GM19023 (cell line): ENCODE measurements at regions not wholly inside any gene's neighbourhood (a gene's known extent, or its start where the extent isn't known, plus 50 kb on each side); places are given as distances from the start of the nearest gene placed in this dataset.

ENCODE experiments used
- ATAC-seq: cut with Tn5 transposase; IDR thresholded peaks from one replicate; pipeline ENCODE4 v1.9.1; 2021; ENCODE audit warnings: mild to moderate bottlenecking, moderate library complexity; ENCODE audit not compliant: unreplicated experiment

DNA sequence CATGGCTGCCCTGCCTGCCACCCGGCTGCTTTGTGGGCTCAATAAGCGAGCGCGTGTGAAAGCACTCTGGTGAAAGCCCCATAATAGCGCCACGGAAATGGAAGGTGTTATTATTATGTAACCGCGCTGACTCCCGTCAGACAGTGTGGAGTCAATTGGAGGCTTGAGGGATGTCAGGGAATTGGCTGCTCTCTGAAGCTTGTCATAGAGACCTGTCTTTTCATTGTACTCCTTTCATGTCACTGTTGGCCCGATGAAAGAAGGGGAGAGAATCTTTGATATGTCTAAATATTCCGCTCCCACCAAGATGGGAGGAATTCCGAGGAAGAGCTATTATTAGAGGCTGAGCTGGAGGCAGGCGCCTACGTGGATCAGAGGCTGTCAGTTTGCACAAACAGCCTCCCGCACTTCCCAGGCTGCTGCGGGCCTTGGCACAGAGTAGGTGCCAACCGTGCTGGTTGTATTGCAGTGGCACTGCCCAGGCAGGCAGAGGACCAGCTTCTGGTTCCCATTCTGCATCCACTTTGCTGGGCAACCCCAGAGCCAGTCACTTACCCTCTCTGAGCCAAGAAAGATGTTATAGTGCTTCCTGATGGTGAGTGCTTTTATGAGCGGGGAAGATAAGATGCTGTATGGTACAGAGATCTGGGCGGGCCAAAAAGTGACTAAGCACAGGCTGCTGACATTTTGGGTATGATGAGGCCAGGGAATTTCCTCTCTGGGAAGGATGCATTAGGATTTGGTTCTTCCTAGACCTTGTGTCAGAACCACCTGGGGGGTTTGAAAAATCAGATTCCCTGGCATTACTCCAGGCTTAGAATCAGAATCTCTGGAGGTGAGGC lies 151.4 kb downstream of the RPS24 start:
- ATAC-seq, result no peak

DNA sequence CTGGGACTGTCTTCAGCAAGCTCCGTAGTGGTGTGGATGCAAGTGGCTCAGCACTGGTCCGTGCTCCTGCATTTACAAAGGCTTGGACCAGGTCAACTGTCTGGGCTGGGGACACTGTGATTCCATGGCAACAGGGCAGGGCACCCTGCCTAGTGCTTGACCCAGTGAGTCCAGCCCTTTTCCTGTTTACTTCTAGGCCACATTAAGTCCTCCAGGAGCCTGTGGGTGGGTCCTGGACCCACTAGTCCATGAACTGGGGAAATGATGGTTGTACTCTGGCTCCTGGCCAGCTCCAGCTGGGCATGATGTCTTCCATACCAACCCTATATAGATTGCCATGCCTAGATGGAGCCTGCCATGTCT lies 152.0 kb downstream of the RPS24 start:
- ATAC-seq, result no peak

DNA sequence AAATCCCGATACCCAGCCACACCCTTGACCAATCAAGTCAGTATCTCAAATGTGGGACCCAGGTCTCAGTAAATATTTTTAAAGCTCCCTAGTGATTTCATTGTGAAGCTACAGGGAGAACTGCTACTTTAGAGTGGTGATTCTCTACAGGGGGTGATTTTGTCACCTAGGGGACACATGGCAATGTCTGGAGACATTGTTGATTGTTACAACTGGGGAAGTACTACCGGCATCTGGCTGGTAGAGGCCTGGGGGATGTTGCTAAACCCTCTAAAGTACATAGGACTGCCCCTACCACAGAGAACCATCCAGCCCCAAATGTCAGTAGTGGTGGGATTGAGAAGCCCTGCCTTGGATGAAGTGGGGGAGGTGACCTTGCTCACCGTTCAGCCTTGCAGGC lies 152.9 kb downstream of the RPS24 start:
- ATAC-seq, result no peak

DNA sequence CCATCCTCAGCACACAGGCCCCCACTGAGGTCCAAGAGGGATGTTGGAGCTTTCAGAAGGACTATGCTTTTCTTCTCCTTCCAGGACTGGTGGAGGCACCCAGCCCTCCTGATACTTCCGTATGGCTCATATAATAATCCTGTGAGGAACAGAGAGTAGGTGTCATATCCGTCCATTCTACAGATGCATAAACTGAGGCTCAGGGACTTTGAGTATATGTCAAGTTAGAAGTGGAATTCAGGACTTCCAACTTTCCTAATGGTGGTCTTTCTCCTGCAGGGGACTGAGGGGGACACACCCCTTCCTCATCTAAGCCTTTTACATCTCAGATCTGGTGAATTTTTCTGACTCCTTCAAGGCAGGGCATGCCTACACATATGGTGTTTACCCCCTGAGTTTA lies 153.7 kb downstream of the RPS24 start:
- ATAC-seq, result no peak

DNA sequence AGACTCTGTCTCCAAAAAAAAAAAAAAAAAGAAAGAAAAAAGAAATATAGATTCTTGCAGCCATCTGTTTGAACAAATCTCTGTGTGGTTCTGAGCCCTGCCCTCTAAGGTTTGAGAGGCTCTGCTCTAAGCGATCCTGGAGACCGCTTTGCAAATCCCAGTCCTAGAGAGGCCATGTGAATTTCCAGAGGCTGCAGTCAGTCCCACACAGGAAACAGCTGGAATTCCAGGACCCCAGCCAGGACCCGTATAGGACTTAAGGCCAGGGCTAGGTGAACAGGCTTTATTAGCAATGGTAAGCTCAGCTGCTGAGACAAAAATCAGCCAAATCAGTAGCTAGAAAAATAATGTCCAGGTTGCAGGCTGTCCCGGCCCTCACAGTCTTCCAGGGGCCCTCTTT lies 154.8 kb downstream of the RPS24 start:
- no peak for ATAC-seq

DNA sequence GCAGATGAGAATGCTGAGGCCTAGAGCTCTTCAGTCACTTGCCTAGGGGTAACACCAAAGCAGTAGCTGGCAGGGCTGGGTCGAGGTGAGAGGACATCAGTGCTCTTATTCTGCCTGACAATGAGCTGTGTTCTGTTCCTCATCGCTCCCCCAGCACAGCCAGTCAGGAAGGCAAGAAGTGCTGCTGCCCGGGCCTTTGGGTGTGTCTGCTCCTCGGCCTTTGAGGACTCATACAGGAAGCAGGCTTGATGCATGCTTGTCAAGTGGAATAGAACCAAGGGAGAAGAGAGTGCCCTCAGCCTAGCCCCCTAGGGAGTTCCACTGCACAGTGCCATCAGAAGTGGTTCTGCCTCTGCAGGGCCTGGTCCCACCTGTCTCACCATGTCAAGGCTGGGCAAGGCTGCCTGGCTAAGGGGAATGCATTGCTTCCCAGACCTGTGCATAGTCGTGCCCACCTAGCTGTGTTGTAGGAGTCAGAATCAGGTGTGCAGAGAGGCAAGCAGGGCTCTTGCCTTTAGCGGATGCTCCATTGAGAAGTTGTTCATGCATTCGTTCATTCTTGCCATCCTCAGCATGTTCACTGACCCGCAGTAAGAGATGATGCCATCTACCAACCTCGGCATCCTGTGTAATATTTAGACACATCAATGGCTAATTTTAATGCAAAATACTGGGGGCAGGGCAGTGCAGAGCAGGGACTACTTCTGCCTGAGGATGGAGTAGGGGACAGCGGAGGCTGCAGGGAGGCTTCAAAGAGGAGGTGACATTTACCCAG lies 156.6 kb downstream of the RPS24 start:
- ATAC-seq, result no peak

DNA sequence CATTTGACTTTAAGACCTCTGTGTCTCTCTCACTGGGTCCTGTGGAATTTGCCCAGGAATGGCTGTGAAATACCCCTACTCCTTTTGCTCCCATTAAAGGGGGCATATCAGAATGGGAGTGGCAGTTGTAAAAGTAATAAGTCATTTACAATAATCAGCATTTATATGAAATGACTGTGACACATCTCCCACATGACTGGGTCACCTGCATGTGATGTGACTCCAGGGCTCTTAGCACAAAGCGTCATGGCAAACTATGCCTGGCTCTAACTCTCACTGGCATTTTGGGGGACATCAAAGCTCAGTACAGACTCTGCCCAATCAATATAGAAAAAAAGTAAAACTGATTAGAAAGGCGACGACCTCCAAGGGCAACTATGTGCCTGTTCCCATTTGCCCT lies 157.6 kb downstream of the RPS24 start:
- ATAC-seq, result no peak

DNA sequence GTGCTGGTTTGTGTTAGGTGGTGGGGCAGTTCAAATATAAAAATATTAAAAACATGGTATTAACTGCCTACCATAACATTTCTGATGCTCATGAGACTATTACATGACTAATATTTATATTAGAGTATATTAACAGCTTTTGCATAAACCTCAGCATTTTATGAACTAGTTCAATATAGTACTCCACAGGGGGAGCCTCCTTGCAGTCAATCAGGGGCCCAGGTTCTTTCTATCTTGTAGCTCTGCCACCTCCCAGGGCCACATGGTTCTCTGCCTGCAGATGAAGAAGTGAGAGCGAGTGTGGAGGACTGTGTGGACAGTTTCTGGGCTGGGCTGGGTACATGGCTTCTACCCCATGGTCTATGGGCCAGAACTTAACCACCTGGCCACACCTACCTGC lies 159.5 kb downstream of the RPS24 start:
- no peak for ATAC-seq

DNA sequence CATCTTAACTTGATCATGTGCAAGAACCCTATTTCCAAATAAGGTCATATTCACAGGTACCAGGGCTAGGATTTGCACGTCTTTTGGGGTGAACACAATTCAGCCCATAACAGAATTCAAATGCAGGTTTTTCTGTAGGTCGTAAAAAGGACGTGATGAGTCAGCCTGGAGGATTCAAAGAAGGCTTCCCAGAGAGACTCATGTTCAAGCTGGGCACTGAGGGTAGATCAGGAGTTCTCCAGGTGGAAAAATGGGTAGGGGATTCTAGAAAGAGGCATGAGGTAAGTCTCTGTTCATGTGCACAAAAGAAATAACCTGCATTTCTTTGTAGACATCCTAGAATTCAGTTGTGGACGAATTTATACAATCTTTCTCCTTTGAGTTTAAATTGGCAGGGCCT lies 160.4 kb downstream of the RPS24 start:
- ATAC-seq, result no peak

DNA sequence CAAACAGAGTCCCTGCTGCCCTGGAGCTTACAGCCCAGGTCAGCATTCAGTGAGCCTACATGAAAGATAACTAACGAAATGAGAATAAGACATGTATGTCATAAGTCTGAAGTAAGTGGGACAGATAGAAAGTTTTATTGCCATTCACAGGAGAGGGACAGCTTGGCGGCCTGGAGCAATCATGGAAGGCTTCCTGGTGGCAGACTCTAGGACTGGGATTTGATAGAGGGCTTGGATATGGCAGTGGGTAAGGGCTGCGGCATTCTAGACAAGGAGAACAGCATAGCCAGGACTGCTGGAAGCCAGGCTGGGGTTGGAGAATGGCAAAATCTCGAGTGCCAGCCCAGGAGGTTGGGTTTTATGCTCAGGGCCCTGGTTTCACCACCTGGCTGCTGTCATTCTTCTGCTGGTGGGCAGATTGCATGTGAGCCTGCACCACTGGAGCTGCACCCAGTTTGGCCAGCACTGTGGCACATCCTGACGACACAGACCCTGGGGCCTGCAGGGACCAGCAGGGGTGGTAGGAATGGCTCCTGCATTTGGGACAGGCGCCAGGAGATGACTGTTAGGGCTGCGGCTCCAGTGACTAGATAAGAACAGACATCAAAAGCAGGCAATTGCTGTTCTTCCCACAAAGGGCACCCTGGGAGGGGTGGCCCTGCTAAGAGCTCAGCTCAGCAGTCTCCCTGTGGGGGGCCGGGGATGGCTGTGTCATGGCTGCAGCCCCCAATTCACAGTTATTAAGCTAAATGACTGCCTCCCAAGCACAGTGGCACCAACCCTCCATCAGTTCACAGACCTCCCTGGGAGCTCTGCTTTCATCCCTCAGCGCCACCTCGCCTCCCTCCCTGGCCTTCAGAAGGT lies 161.1 kb downstream of the RPS24 start:
- no peak for ATAC-seq

DNA sequence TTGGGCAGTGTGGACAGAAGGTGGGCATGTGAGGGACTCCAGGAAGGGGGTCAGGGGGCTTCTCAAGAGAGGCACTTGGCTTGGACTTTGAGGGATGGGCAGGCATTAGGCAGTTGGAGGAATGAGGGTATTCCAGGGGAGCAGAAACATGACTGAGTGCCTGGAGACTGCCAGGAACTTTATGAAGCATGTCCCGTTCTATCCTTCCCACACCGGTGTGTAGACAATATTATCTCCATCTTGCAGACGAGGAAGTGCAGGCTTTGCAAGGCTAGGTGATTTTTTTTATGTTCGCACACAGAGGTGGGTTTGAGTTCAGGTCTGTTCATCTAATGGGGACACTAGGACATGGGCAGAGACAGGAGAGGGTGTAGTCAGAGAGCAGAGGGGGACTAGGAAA lies 162.7 kb downstream of the RPS24 start:
- no peak for ATAC-seq

DNA sequence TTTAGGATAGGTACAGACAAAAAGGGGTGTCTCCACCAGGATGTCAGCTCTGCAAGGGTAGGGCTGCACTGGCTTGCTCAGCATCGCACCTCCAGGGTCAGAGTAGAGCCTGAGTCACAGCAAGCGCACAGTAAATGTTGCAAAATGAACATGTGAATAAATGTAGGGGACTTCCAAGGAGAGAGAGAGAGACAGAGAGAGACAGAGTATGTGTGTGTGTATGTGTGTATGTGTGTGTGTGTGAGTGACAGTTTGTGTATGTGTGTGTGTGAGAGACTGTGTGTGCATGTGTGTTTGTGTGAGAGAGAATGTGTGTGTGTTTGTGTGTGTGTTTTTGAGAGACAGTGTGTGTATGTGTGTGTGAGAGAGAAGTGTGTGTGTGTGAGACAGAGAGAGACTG lies 163.3 kb downstream of the RPS24 start:
- no peak for ATAC-seq

DNA sequence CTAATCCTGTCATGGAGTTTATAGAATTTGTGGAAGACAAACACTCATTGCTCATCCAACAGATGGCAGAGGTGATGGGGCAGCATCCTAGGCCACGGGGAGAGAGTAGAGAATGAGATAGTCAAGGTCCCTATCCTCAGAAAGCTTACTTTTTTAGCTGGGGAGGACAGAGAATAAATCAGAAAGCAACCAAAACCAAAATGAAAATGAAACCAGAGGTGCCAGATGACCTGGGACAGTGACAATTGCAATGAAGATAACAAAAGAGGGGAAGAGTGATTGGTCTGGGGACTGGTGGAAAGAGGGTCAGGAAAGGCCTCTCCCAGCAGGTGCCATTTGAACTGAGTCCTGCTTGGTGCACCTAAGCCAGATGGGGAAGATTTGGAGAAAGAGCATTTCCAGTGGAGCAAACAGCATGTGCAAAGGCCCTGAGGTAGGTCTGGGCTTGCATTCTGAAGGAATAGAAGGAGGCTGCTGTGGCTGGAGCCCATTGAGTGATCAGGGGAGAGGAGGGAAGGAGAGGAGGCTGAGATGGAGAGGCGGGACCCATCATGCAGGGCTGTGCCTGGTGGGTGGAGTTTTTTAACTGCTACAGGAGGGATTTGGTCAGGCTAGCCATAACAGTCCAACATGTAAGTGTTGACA lies 164.1 kb downstream of the RPS24 start:
- ATAC-seq, result no peak

DNA sequence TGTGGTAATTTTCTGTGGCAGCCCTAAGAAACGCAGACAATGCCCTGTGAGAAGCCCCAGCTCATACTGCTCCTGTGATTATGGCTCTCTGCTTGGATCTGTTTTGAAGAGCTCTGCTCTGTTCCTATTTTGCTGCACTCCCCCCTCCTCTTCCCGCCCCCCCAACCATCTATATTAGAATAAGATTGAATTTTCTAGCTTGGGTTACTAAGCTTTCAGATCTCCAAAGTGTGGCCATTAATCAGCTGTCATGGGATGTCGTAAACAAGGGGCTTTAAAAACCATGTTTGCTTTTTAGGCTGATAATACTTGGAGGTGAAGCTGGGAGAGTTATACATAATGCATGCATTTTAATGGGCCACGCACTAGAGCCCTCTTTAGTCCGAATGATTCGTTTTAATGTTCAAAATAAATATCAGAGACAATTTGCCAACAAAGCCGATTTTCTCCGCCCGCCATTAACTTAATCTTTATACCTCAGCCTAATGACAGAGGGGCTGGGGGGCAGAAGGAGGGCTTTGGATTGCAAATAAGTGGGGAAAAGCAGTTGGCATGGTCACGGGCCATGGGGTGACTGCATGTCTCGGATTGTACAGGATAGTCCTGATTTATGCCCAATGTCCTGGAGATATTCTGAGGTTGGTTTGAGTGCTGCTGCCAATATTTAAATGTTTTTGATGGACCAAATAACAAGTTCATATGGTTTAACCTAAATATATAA lies 165.5 kb downstream of the RPS24 start:
- no peak for ATAC-seq

DNA sequence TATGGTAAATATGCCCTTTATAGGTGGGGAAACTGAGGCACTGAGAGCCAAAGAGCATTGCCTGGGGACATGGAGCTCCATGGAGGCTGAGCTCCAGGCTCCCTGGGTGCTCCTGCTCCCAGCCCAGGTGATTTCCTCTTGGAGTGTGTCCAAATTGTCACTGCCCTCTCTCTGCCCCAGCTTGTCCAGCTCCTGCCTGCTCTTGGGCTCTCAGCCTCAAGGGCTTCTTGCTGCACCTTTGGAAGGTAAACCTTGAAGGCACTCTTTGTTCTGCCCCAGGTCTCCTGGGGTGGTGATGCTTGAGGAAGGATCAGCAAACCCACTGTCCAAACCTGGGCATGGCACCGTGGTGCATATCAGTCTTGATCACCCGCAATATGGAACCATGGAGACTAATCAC lies 166.1 kb downstream of the RPS24 start:
- ATAC-seq, result no peak

DNA sequence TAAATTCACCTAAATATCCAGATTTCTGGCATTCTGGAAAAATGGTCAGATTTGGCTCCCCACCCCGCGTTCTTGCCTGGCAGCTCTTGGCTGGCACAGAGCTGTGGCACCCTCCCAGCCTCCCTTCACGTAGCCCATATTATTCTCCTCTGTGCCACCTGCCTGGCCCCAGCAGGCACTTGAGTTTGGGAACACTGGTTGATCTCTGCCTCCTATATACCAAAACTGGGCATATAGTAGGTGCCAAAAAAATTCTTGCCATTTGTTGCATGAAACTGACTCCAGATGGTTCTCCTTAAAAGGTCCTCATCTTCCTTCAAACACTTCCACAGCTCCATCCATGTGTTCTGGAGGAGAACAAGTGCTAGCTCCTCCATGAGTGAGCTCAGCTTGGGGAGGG lies 167.0 kb downstream of the RPS24 start:
- ATAC-seq, result no peak

DNA sequence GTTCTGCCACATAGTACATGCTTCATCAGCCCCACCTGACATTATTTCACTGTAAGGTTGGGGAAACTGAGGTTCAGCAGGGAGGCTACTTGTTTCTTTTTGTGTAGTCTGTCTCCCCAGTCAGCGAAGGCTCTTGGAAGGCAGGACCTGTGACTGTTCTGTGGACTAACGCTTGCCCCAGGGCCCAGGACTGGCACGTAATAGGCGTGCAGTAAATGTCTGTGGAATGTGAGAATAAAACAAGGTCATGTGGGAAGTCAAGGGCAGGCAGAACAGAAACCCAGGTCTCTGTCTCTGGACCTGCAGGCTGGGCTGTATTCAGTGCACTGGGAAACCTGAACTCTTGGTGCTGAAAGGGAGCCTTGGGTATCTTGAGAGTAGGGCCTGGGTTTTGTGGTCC lies 168.7 kb downstream of the RPS24 start:
- ATAC-seq, result no peak

DNA sequence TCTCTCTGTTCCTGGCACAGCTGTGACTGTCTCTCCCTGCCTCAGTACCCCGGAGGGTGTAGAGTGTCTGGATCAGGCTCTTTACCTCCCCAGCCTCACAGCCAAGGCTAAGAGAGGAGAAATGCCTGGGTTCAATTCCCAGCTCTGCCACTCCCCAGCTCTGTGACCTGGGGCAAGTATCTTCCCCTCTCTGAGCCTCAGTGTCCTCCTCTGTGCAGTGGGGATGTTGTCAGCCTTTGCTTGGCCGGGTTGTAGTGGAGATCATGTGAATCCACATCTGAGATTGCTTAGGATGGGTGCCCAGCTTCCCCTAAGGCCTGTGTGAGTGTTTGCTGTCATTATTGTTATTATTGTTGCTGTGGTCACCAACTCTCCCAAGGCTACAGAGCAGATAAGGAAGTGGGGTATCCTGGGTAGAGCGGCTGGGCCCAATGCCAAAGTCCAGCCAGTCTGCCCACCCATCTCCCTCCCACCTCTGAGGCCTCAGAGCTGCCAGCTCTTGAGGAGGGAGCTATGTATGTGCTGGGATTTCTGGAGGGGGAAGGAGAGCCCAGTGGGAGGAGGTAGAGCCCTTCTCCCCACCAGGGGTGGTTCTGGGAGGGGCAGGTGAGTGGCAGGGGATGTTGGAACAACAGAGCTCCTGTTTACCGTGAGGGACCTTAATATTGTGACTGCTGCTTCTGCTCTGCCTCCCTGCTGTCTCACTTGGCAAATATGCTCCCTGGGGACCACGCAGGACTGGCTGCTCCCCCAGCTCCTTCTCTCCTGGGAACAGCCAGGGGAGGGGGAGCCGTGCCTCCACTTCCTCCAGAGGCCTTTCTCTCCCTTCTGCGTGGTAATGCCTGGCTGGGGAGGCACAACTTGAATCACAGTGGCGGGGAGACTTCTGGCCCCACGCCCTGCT lies 170.5 kb downstream of the RPS24 start:
- no peak for ATAC-seq

DNA sequence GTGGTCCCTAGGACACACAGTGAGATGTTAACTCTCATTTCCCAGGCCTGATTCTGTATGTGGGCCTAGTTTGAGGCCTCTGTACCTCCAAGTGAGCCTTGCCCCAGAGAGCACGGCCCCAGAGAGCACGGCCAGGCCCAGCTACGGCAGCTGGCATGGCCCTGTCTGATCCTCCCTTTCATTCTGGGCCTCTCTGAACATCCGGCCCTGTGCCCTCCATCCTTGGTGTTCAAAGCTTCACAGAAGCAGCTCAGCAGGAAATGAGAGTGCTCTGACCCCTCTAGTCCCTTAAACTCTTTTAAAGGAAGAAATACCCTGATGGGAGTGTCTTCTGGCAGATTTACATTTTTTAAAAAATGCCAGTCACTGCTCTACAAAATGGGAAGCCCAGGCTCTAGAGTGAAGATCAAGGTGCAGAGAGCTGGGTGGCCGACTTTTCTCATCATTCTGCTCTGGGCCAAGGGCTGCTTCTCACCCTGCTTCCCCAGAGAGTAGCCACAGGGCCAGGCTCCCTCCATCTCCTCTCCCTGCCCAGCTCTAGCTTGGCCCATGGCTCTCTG lies 171.9 kb downstream of the RPS24 start:
- no peak for ATAC-seq
